ENCODE measurements at regions not wholly inside any gene's neighbourhood (a gene's known extent, or its start where the extent isn't known, plus 50 kb on each side); places are given as distances from the start of the nearest gene placed in this dataset.

DNA sequence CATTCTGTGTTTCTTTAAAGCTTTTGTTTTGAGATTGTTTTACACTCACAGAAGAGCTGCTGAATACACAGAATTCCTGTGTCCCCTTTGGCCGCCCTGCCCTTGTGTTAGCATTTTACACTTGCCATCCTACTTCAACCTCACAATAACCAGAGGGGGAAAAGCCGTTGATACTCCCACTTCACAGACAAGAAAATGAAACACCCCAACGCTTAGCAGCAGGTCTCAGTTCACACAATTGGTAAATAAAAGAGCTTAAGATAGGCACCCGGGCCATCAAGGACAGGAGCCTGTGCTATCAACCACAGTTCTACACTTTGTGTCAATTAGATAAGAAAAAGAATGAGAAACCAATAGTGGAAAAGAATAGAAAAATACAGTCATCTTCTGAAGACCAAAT is 178.0 kb downstream of the SYK start:
- H3K4me3 Mint-ChIP-seq (ENCODE audit: unreplicated experiment) = no peak overlapping the region
- H3K9me3 Mint-ChIP-seq (ENCODE audit: unreplicated experiment) = no peaks in the 10 kb centered on the region
- peaks cover 13% of the 10 kb centered on the region for H3K4me1 Mint-ChIP-seq (ENCODE audit: unreplicated experiment)
- TF ChIP-seq, protein P1, sequence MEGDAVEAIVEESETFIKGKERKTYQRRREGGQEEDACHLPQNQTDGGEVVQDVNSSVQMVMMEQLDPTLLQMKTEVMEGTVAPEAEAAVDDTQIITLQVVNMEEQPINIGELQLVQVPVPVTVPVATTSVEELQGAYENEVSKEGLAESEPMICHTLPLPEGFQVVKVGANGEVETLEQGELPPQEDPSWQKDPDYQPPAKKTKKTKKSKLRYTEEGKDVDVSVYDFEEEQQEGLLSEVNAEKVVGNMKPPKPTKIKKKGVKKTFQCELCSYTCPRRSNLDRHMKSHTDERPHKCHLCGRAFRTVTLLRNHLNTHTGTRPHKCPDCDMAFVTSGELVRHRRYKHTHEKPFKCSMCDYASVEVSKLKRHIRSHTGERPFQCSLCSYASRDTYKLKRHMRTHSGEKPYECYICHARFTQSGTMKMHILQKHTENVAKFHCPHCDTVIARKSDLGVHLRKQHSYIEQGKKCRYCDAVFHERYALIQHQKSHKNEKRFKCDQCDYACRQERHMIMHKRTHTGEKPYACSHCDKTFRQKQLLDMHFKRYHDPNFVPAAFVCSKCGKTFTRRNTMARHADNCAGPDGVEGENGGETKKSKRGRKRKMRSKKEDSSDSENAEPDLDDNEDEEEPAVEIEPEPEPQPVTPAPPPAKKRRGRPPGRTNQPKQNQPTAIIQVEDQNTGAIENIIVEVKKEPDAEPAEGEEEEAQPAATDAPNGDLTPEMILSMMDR (IDR thresholded peaks at IDR 0.05) = no peak
- H3K27ac Mint-ChIP-seq (ENCODE audit: unreplicated experiment) = no peak overlapping the region
- H3K36me3 Mint-ChIP-seq (ENCODE audit: unreplicated experiment) = no peaks in the 10 kb centered on the region
- DNase-seq (ENCODE audit: extremely low spot score, unreplicated experiment) = no peak
- H3K27me3 Mint-ChIP-seq (ENCODE audit: unreplicated experiment) = no peaks in the 10 kb centered on the region

DNA sequence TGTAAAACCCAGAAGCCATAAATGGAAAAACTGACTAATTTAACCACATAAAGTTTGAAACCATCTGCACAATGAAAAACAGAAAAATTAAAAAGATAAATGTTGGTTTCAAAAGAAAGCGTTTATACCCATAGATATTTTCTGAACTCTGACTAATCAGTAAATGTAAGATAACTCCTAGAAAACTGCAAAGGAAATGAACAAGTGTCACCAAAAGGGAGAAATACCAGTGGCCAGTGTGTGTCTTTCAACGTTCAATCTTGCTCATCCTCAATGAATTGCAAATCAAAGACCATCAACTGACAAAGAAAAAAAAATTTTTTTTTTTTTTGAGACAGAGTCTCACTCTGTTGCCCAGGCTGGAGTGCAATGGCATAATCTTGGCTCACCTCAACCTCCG is 180.1 kb downstream of the SYK start:
- H3K36me3 Mint-ChIP-seq (ENCODE audit: unreplicated experiment) = no peaks in the 10 kb centered on the region
- no peaks in the 10 kb centered on the region for H3K9me3 Mint-ChIP-seq (ENCODE audit: unreplicated experiment)
- TF ChIP-seq, protein P1 (IDR thresholded peaks at IDR 0.05) = no peak
- DNase-seq (ENCODE audit: extremely low spot score, unreplicated experiment) = no peak
- H3K4me1 Mint-ChIP-seq (ENCODE audit: unreplicated experiment) = peaks cover 11% of the 10 kb centered on the region
- no peak overlapping the region for H3K27ac Mint-ChIP-seq (ENCODE audit: unreplicated experiment)
- H3K27me3 Mint-ChIP-seq (ENCODE audit: unreplicated experiment) = no peaks in the 10 kb centered on the region
- no peak overlapping the region for H3K4me3 Mint-ChIP-seq (ENCODE audit: unreplicated experiment)

DNA sequence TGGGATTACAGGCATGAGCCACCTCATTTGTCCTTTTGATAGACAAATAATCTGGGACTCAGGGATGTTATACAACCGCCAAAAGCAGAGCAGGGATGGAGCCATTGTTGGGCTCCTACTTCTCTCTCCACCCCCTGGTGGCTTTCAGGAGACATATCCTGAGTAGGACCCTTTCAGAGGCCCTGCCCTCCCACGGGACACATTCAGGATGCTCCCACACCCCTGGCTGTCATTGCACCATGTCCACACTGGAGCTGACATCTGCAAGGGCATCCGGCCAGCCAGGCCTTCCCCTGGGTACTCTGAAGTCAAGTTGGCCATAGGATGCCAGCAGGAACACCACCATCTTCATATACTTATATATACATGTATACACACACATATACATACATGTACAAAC is 181.8 kb downstream of the SYK start:
- DNase-seq (ENCODE audit: extremely low spot score, unreplicated experiment) = peak; percentile 51

DNA sequence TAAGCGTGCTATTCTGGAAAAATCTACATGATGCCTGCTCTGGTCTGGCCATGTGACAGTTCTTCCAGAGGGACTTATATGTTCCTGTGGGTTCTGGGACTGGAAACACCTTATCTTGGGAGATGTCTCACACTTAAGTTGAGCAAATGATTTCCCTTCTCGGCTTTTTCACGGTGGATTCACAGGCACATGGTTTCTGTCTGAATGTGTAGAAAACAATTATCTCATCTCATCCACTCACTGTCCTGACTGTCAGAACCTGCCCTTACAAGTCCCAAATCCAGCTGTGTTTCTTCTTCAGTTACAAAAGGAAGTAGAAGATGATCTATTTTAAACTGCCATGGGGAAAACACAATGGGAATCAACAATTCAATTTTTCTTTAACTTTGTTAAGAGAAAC is 184.0 kb downstream of the SYK start:
- H3K4me3 Mint-ChIP-seq (ENCODE audit: unreplicated experiment) = no peak overlapping the region
- H3K27ac Mint-ChIP-seq (ENCODE audit: unreplicated experiment) = no peak overlapping the region
- TF ChIP-seq, protein P1 (IDR thresholded peaks at IDR 0.05) = no peak
- DNase-seq (ENCODE audit: extremely low spot score, unreplicated experiment) = no peak
- peaks cover 1% of the 10 kb centered on the region for H3K36me3 Mint-ChIP-seq (ENCODE audit: unreplicated experiment)
- H3K4me1 Mint-ChIP-seq (ENCODE audit: unreplicated experiment) = peaks cover 6% of the 10 kb centered on the region
- H3K9me3 Mint-ChIP-seq (ENCODE audit: unreplicated experiment) = peaks cover 8% of the 10 kb centered on the region
- no peaks in the 10 kb centered on the region for H3K27me3 Mint-ChIP-seq (ENCODE audit: unreplicated experiment)

More for the DNA sequence above, 181.8 kb downstream of the SYK start:
- H3K36me3 Mint-ChIP-seq (ENCODE audit: unreplicated experiment) = no peaks in the 10 kb centered on the region
- no peaks in the 10 kb centered on the region for H3K27me3 Mint-ChIP-seq (ENCODE audit: unreplicated experiment)
- TF ChIP-seq, protein P1 (IDR thresholded peaks at IDR 0.05) = no peak
- H3K27ac Mint-ChIP-seq (ENCODE audit: unreplicated experiment) = no peak overlapping the region
- no peaks in the 10 kb centered on the region for H3K9me3 Mint-ChIP-seq (ENCODE audit: unreplicated experiment)
- peaks cover 12% of the 10 kb centered on the region for H3K4me1 Mint-ChIP-seq (ENCODE audit: unreplicated experiment)
- no peak overlapping the region for H3K4me3 Mint-ChIP-seq (ENCODE audit: unreplicated experiment)

DNA sequence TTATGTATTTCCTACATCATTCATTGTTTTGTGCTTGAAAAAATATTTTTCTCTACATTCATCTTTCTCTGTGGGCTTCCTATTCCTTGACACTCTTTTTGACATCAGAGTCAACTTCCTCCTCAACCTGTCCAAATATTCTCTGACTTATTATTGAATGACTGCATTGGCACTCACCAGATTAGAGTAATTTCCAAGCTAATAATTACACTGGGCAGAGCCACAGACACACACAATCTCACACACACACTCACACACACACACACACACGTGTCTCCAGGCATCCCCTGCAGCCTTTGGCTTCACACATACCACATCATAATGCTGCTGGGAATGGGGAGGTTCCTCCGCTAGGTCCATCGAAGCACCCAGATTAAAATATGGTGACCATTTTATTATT is 184.5 kb downstream of the SYK start:
- H3K36me3 Mint-ChIP-seq (ENCODE audit: unreplicated experiment) = peaks cover 2% of the 10 kb centered on the region
- no peak overlapping the region for H3K4me3 Mint-ChIP-seq (ENCODE audit: unreplicated experiment)
- no peak for DNase-seq (ENCODE audit: extremely low spot score, unreplicated experiment)
- H3K27ac Mint-ChIP-seq (ENCODE audit: unreplicated experiment) = no peak overlapping the region
- no peaks in the 10 kb centered on the region for H3K27me3 Mint-ChIP-seq (ENCODE audit: unreplicated experiment)
- TF ChIP-seq, protein P1 (IDR thresholded peaks at IDR 0.05) = no peak
- H3K4me1 Mint-ChIP-seq (ENCODE audit: unreplicated experiment) = peaks cover 6% of the 10 kb centered on the region
- peaks cover 13% of the 10 kb centered on the region for H3K9me3 Mint-ChIP-seq (ENCODE audit: unreplicated experiment)
